OCI-LY1 (cell line): ENCODE measurements at regions not wholly inside any gene's neighbourhood (a gene's known extent, or its start where the extent isn't known, plus 50 kb on each side); places are given as distances from the start of the nearest gene placed in this dataset.

Experiments used
- EZH2 ChIP-seq: fragments of 200-600 bp; sonication (generic), shearing (Covaris generic); IDR thresholded peaks from 2 replicates; pipeline ENCODE4 v1.8.0; 2017; ENCODE audit warnings: borderline replicate concordance, mixed run types, mild to moderate bottlenecking, antibody characterized with exemption, low read length, moderate library complexity, mixed read lengths
- TF ChIP-seq, protein P1 (sequence below): fragments of 200-600 bp; sonication (generic), shearing (Covaris generic); IDR thresholded peaks from 2 replicates; pipeline ENCODE4 v1.5.1; 2017; ENCODE audit warnings: mild to moderate bottlenecking, antibody characterized with exemption, low read length, moderate library complexity, mixed read lengths

DNA sequence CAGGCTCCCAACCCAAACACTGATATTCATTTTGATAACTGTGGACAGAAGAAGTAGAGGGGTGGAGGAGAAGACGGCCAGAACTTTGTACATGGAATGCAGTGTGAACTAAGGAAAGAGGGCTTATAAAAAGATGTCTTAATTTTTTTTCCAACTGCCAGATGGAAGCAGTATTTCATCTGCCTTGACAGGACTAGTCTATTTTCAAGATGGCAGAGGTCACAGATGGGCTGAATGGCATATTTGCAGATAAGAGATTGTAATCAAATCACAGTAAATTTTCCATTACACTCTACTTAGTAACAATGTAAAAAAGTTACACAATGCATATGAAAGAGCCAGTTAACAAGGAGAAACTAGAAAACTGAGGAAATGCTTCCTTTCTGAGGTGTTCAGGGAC is 246.8 kb upstream of the FMN2 start:
- TF ChIP-seq, protein P1, sequence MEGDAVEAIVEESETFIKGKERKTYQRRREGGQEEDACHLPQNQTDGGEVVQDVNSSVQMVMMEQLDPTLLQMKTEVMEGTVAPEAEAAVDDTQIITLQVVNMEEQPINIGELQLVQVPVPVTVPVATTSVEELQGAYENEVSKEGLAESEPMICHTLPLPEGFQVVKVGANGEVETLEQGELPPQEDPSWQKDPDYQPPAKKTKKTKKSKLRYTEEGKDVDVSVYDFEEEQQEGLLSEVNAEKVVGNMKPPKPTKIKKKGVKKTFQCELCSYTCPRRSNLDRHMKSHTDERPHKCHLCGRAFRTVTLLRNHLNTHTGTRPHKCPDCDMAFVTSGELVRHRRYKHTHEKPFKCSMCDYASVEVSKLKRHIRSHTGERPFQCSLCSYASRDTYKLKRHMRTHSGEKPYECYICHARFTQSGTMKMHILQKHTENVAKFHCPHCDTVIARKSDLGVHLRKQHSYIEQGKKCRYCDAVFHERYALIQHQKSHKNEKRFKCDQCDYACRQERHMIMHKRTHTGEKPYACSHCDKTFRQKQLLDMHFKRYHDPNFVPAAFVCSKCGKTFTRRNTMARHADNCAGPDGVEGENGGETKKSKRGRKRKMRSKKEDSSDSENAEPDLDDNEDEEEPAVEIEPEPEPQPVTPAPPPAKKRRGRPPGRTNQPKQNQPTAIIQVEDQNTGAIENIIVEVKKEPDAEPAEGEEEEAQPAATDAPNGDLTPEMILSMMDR, result no peak
- no peak for TF ChIP-seq EZH2
